Astrocyte (in vitro differentiated cells and primary cell): ENCODE measurements at regions not wholly inside any gene's neighbourhood (a gene's known extent, or its start where the extent isn't known, plus 50 kb on each side); places are given as distances from the start of the nearest gene placed in this dataset.

ENCODE experiments used
- DNase-seq: peaks from one replicate; pipeline ENCODE4 v3.0.0-alpha.2; 2010; ENCODE audit warnings: low read depth
- FAIRE-seq: peaks from 2 replicates; lab custom pipeline; 2011; peaks lifted over from hg19 to GRCh38; lab: Jason Lieb, UNC
- H2AFZ ChIP-seq: 2 replicates; pipeline ENCODE4 v1.6.0; 2012; ENCODE audit warnings: low read depth, low read length, inconsistent platforms
- H3K27ac ChIP-seq: 2 replicates; pipeline ENCODE4 v1.5.1; 2011; ENCODE audit warnings: low read depth, low read length, inconsistent platforms
- H3K27me3 ChIP-seq: 2 replicates; pipeline ENCODE4 v1.6.0; 2011; ENCODE audit warnings: low read length, inconsistent platforms; ENCODE audit not compliant: insufficient read depth
- H3K36me3 ChIP-seq: 2 replicates; pipeline ENCODE4 v1.5.1; 2011; ENCODE audit warnings: low read length, inconsistent platforms; ENCODE audit not compliant: insufficient read depth
- H3K4me1 ChIP-seq: 2 replicates; pipeline ENCODE4 v1.5.1; 2011; ENCODE audit warnings: low read length, inconsistent platforms; ENCODE audit not compliant: insufficient read depth
- H3K4me2 ChIP-seq: 2 replicates; pipeline ENCODE4 v1.6.0; 2012; ENCODE audit warnings: low read length, inconsistent platforms
- H3K4me3 ChIP-seq: 2 replicates; pipeline ENCODE4 v1.5.1; 2011; ENCODE audit warnings: low read depth, mild to moderate bottlenecking, low read length, inconsistent platforms; ENCODE audit not compliant: insufficient read depth
- H3K79me2 ChIP-seq: 2 replicates; pipeline ENCODE4 v1.6.0; 2012; ENCODE audit warnings: mild to moderate bottlenecking, low read length, inconsistent platforms; ENCODE audit not compliant: insufficient read depth
- H3K9ac ChIP-seq: 2 replicates; pipeline ENCODE4 v1.6.0; 2012; ENCODE audit warnings: mild to moderate bottlenecking, low read length, inconsistent platforms
- H3K9me3 ChIP-seq: 2 replicates; pipeline ENCODE4 v1.5.1; 2012; ENCODE audit warnings: low read depth, mild to moderate bottlenecking, low read length, inconsistent platforms; ENCODE audit not compliant: insufficient read depth
- H4K20me1 ChIP-seq: 2 replicates; pipeline ENCODE4 v1.6.0; 2012; ENCODE audit warnings: low read length, inconsistent platforms; ENCODE audit not compliant: insufficient read depth
- H3K27ac Mint-ChIP-seq: one replicate; pipeline ENCODE4 v1.8.0; 2021; ENCODE audit warnings: mild to moderate bottlenecking, mixed read lengths; ENCODE audit not compliant: unreplicated experiment
- H3K27me3 Mint-ChIP-seq: one replicate; pipeline ENCODE4 v1.8.0; 2021; ENCODE audit warnings: low read depth, mixed read lengths; ENCODE audit not compliant: unreplicated experiment
- H3K36me3 Mint-ChIP-seq: one replicate; pipeline ENCODE4 v1.8.0; 2021; ENCODE audit warnings: low read depth, mixed read lengths; ENCODE audit not compliant: unreplicated experiment
- H3K4me1 Mint-ChIP-seq: one replicate; pipeline ENCODE4 v1.8.0; 2021; ENCODE audit warnings: low read depth, mixed read lengths; ENCODE audit not compliant: unreplicated experiment
- H3K4me3 Mint-ChIP-seq: one replicate; pipeline ENCODE4 v1.8.0; 2021; ENCODE audit warnings: mild to moderate bottlenecking, moderate library complexity, mixed read lengths; ENCODE audit not compliant: unreplicated experiment
- H3K9me3 Mint-ChIP-seq: one replicate; pipeline ENCODE4 v1.8.0; 2021; ENCODE audit warnings: mild to moderate bottlenecking, mixed read lengths; ENCODE audit not compliant: unreplicated experiment
- EZH2 ChIP-seq: IDR thresholded peaks from 2 replicates; pipeline ENCODE4 v1.6.1; 2012; ENCODE audit warnings: mild to moderate bottlenecking, low read length, inconsistent platforms; ENCODE audit not compliant: insufficient read depth
- TF ChIP-seq, protein P1 (sequence below): IDR thresholded peaks from 2 replicates; pipeline ENCODE4 v1.5.1; 2011; ENCODE audit warnings: low read depth, mild to moderate bottlenecking, inconsistent platforms, low read length, moderate library complexity; ENCODE audit not compliant: insufficient read depth

DNA sequence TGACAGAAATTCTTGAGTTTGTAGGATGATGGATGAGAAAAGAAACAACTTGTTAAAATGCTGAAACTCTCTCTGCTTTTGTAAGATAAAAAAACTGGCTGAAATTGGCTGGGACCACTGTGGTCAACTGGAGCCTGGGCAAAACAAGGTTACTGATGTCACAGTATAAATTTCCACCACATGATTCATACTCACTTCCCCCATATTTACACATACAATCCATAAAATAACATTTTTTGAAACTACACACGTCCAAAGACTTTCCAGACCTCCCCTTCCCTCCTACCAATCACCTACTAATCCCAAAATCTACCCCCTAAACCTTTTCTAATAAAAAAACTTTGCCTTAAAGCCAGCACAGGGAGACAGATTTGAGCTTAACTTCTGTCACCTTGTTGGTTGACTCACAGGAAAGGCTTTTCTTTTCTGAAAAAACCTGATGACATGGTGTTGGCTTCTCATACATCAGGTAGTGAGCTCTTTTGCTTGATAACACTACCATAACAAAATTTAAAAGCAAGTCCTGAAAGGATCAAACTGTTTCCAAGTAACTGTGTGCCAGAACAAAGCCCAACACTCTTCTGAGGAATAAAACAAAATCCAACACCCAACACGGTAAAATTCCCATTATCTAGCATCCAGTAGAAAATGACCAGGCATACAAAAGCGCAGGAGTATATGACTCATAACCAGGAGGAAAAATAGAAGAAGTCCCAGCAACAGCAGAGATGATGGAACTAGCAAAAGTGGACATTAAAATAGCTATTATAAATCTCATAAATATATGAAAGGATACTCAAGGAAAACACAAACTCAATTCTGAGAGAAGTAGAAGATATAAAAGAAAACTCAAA, 87.3 kb upstream of the SNRK start:
- FAIRE-seq, result no peak
- H3K4me1 ChIP-seq, result no peaks in the 10 kb centered on the region

DNA sequence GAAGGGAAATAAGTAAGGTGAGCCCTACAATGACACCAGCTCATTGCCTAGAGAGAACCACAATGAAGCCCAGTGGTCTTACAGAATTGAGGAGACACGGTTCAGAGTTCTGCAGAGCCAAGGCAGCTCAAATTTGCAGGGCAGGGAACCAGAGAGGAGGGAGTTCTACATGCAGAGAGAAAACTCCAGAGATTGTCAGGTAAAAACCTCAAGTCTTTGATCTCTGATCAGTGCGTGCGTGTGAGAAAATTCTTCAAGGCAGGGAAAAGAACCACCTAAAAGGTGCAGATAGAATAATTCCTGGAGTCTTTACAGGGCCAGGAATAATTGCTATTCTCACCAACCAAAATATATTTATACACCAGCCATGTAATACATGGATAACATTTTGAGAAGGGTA, 88.0 kb upstream of the SNRK start:
- no peaks in the 10 kb centered on the region for H3K4me1 ChIP-seq
- no peaks in the 10 kb centered on the region for H4K20me1 ChIP-seq
- Mint-ChIP-seq H3K27ac (no peak overlapping the region), H3K4me3 (no peak overlapping the region), H3K9me3 (peaks cover 2% of the 10 kb centered on the region), H3K36me3 (no peaks in the 10 kb centered on the region), H3K27me3 (peaks cover 33% of the 10 kb centered on the region), H3K4me1 (no peaks in the 10 kb centered on the region)
- H3K27ac ChIP-seq, result no peak overlapping the region
- H3K27me3 ChIP-seq, result no peaks in the 10 kb centered on the region
- H3K4me2 ChIP-seq, result no peak overlapping the region
- TF ChIP-seq, protein P1, sequence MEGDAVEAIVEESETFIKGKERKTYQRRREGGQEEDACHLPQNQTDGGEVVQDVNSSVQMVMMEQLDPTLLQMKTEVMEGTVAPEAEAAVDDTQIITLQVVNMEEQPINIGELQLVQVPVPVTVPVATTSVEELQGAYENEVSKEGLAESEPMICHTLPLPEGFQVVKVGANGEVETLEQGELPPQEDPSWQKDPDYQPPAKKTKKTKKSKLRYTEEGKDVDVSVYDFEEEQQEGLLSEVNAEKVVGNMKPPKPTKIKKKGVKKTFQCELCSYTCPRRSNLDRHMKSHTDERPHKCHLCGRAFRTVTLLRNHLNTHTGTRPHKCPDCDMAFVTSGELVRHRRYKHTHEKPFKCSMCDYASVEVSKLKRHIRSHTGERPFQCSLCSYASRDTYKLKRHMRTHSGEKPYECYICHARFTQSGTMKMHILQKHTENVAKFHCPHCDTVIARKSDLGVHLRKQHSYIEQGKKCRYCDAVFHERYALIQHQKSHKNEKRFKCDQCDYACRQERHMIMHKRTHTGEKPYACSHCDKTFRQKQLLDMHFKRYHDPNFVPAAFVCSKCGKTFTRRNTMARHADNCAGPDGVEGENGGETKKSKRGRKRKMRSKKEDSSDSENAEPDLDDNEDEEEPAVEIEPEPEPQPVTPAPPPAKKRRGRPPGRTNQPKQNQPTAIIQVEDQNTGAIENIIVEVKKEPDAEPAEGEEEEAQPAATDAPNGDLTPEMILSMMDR, result no peak
- TF ChIP-seq EZH2, result no peak
- DNase-seq, result no peak
- no peaks in the 10 kb centered on the region for H3K36me3 ChIP-seq
- no peak overlapping the region for H3K9ac ChIP-seq
- no peaks in the 10 kb centered on the region for H3K9me3 ChIP-seq
- no peak overlapping the region for H2AFZ ChIP-seq
- FAIRE-seq, result no peak
- no peak overlapping the region for H3K4me3 ChIP-seq
- H3K79me2 ChIP-seq, result no peaks in the 10 kb centered on the region

More for the DNA sequence above, 87.3 kb upstream of the SNRK start:
- no peak for DNase-seq
- no peak overlapping the region for H3K9ac ChIP-seq
- Mint-ChIP-seq H3K27ac (no peak overlapping the region), H3K36me3 (no peaks in the 10 kb centered on the region), H3K4me1 (no peaks in the 10 kb centered on the region), H3K27me3 (peaks cover 34% of the 10 kb centered on the region), H3K9me3 (peaks cover 2% of the 10 kb centered on the region), H3K4me3 (no peak overlapping the region)
- H3K27ac ChIP-seq, result no peak overlapping the region
- no peaks in the 10 kb centered on the region for H4K20me1 ChIP-seq
- no peak overlapping the region for H2AFZ ChIP-seq
- H3K79me2 ChIP-seq, result no peaks in the 10 kb centered on the region
- no peaks in the 10 kb centered on the region for H3K27me3 ChIP-seq
- no peak overlapping the region for H3K4me2 ChIP-seq
- TF ChIP-seq, protein P1, result no peak
- TF ChIP-seq EZH2, result no peak
- H3K9me3 ChIP-seq, result no peaks in the 10 kb centered on the region
- H3K36me3 ChIP-seq, result no peaks in the 10 kb centered on the region
- no peak overlapping the region for H3K4me3 ChIP-seq

DNA sequence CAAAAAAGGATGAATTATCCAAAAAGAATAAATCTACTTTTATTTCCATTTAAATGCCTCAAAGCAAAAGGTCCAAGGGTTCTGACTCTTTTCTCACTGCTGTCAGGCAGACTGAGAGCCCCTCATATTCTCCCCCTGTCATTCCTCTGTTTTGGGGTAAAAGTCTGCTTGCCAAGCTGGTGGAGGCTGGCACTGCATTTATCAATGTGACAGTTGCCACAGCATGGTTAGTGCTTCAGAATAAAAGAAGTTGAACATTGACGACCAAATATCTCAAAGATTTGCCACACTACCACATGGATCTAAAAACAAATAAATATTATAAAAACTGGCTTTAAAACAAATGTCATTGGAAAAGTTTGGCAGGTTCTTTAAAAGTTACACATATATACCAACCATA, 89.2 kb upstream of the SNRK start:
- no peak overlapping the region for H3K27ac Mint-ChIP-seq
- peaks cover 31% of the 10 kb centered on the region for H3K27me3 Mint-ChIP-seq
- H3K9me3 Mint-ChIP-seq, result peaks cover 2% of the 10 kb centered on the region
- Histone ChIP-seq H3K36me3 (no peaks in the 10 kb centered on the region), H3K4me2 (no peak overlapping the region), H3K9ac (no peak overlapping the region), H3K4me3 (no peak overlapping the region), H3K27ac (no peak overlapping the region), H3K9me3 (no peaks in the 10 kb centered on the region), H2AFZ (no peak overlapping the region), H3K27me3 (no peaks in the 10 kb centered on the region), H4K20me1 (no peaks in the 10 kb centered on the region), H3K79me2 (no peaks in the 10 kb centered on the region), H3K4me1 (no peaks in the 10 kb centered on the region)
- H3K4me3 Mint-ChIP-seq, result no peak overlapping the region
- no peaks in the 10 kb centered on the region for H3K36me3 Mint-ChIP-seq
- DNase-seq, result no peak
- FAIRE-seq, result no peak
- TF ChIP-seq, protein P1, result no peak
- no peak for TF ChIP-seq EZH2
- H3K4me1 Mint-ChIP-seq, result peaks cover 7% of the 10 kb centered on the region
